ENCODE measurements at regions not wholly inside any gene's neighbourhood (a gene's known extent, or its start where the extent isn't known, plus 50 kb on each side); places are given as distances from the start of the nearest gene placed in this dataset.

GRCh38 chrX:97763391-97763790, 879.7 kb downstream of the RPA4 start:
- no TSS peak for BruUV-seq (replicated peaks)
- DNase-seq (ENCODE audit: extremely low read depth in 1 of 4, low spot score in 3 of 4), result no peak
- H3K4me1 ChIP-seq (replicated peaks in 1 of 2; ENCODE audit: control insufficient read depth in 2 of 2, insufficient read depth in 2 of 2, low read length in 2 of 2), result no peaks in the 10 kb centered on the region
- CTCF ChIA-PET (ENCODE audit: low intra/inter-chr PET ratio), result no interaction called here
- no peak overlapping the region for H3K4me2 ChIP-seq (ENCODE audit: insufficient read depth, low read length)
- H3K9me3 ChIP-seq (replicated peaks; ENCODE audit: control insufficient read depth, insufficient read depth, low read depth, low read length), result no peaks in the 10 kb centered on the region
- intact Hi-C loops (cut with micrococcal nuclease), result no loop called here
- POLR2A ChIA-PET, result interaction anchor here (1.0 kb wide), 1 partner anchor 11 kb away, joined by 3 read pairs; no protein-coding TSS in a partner anchor
- in situ Hi-C loops (cut with MboI), result no loop called here
- H3K9ac ChIP-seq (ENCODE audit: insufficient read depth in 1 of 2, low read depth in 2 of 2, low read length in 2 of 2), result no peak overlapping the region
- no peak for ATAC-seq
- no peaks in the 10 kb centered on the region for H3K36me3 ChIP-seq (ENCODE audit: control insufficient read depth, insufficient read depth, low read length)
- H3K4me3 ChIP-seq, result no peak overlapping the region
- no peaks in the 10 kb centered on the region for H3K79me2 ChIP-seq (ENCODE audit: control insufficient read depth, insufficient read depth, low read length)
- no peaks in the 10 kb centered on the region for H3K9me1 ChIP-seq (ENCODE audit: control insufficient read depth, insufficient read depth, low read length)
- no peaks in the 10 kb centered on the region for H4K20me1 ChIP-seq (replicated peaks; ENCODE audit: control insufficient read depth, insufficient read depth, low read length)
- FAIRE-seq, result no peak
- no peaks in the 10 kb centered on the region for H3K27me3 ChIP-seq (ENCODE audit: control insufficient read depth in 2 of 2, insufficient read depth in 2 of 2, low read length in 2 of 2)
- TF ChIP-seq ZKSCAN1 (IDR thresholded peaks at IDR 0.05; ENCODE audit: low read depth, low read length) (no peak), SIN3B (IDR thresholded peaks at IDR 0.05; ENCODE audit: low read depth) (no peak), ATF4 (CRISPR knock-in tag; IDR thresholded peaks at IDR 0.05) (no peak), FOXK2 (conservative IDR thresholded peaks at IDR 0.05 in 1 of 2, IDR thresholded peaks at IDR 0.05 in 1 of 2; ENCODE audit: low read depth in 2 of 2) (no peak), HCFC1 (IDR thresholded peaks at IDR 0.05; ENCODE audit: low read depth, low read length) (no peak), GABPB1 (CRISPR knock-in tag; IDR thresholded peaks at IDR 0.05) (no peak)
- no peak overlapping the region for H2AFZ ChIP-seq (ENCODE audit: low read depth, low read length)
- no peak overlapping the region for H3K27ac ChIP-seq (ENCODE audit: extremely low read depth, low read depth, low read length)

- FAIRE-seq (no peak), ATAC-seq (no peak)
- no peak overlapping the region for H3K27ac ChIP-seq (ENCODE audit: extremely low read depth, low read depth, low read length)
These were observed 880.3 kb downstream of the RPA4 start for GRCh38 chrX:97763981-97764380.

More at GRCh38 chrX:97763981-97764380, 880.3 kb downstream of the RPA4 start:
- Histone ChIP-seq H3K4me3 (no peak overlapping the region), H3K4me2 (ENCODE audit: insufficient read depth, low read length) (no peak overlapping the region), H3K79me2 (ENCODE audit: control insufficient read depth, insufficient read depth, low read length) (no peaks in the 10 kb centered on the region), H3K9ac (ENCODE audit: insufficient read depth in 1 of 2, low read depth in 2 of 2, low read length in 2 of 2) (no peak overlapping the region), H3K27me3 (ENCODE audit: control insufficient read depth in 2 of 2, insufficient read depth in 2 of 2, low read length in 2 of 2) (no peaks in the 10 kb centered on the region), H4K20me1 (replicated peaks; ENCODE audit: control insufficient read depth, insufficient read depth, low read length) (no peaks in the 10 kb centered on the region), H3K4me1 (replicated peaks in 1 of 2; ENCODE audit: control insufficient read depth in 2 of 2, insufficient read depth in 2 of 2, low read length in 2 of 2) (no peaks in the 10 kb centered on the region), H3K36me3 (ENCODE audit: control insufficient read depth, insufficient read depth, low read length) (no peaks in the 10 kb centered on the region), H3K9me1 (ENCODE audit: control insufficient read depth, insufficient read depth, low read length) (no peaks in the 10 kb centered on the region), H2AFZ (ENCODE audit: low read depth, low read length) (no peak overlapping the region), H3K9me3 (replicated peaks; ENCODE audit: control insufficient read depth, insufficient read depth, low read depth, low read length) (no peaks in the 10 kb centered on the region)
- intact Hi-C loops (cut with micrococcal nuclease) (no loop called here), in situ Hi-C loops (cut with MboI) (no loop called here)
- no peak for DNase-seq (ENCODE audit: extremely low read depth in 1 of 4, low spot score in 3 of 4)
- ChIA-PET CTCF (ENCODE audit: low intra/inter-chr PET ratio) (no interaction called here), POLR2A (interaction anchor here (1.0 kb wide), 1 partner anchor 10 kb away, joined by 3 read pairs; no protein-coding TSS in a partner anchor)
- WGBS (ENCODE audit: insufficient coverage, low coverage, missing lambda C conversion rate), result 0% methylated on average over 1 of the region's 1 CpG
- no peak for TF ChIP-seq FOXM1 (IDR thresholded peaks at IDR 0.05; ENCODE audit: low read depth)
- TF ChIP-seq FOXM1 (CRISPR knock-in tag; IDR thresholded peaks at IDR 0.05; ENCODE audit: low read depth), result no peak
- no peak for TF ChIP-seq ZNF507 (tag; conservative IDR thresholded peaks at IDR 0.05)
- TF ChIP-seq ZNF609 (CRISPR knock-in tag; IDR thresholded peaks at IDR 0.05; ENCODE audit: borderline replicate concordance), result no peak
- no peak for TF ChIP-seq ILK (tag; IDR thresholded peaks at IDR 0.05; ENCODE audit: borderline replicate concordance, low read depth)
- no TSS peak for BruUV-seq (replicated peaks)
